K562 (cell line): ENCODE measurements at regions not wholly inside any gene's neighbourhood (a gene's known extent, or its start where the extent isn't known, plus 50 kb on each side); places are given as distances from the start of the nearest gene placed in this dataset.

ENCODE experiments used
- ATAC-seq: fragments of 200-7000 bp; cut with Tn5 transposase; 3 replicates; pipeline ENCODE4 v1.9.1; 2020; ENCODE audit warnings: moderate library complexity
- BruUV-seq: library from RNA; stranded (reverse); fragments of 400-500 nt; replicated peaks from 2 replicates; lab custom pipeline; 2021; lab: Mats Ljungman, UMichigan
- CTCF ChIA-PET: fragments of 300-600 bp; formaldehyde crosslinking; extraction: SDS; loops from one replicate; lab custom pipeline; 2021; ENCODE audit warnings: low intra/inter-chr PET ratio; lab: Yijun Ruan, JAX
- POLR2A ChIA-PET: fragments of 300-600, 350-650 bp; sonication (Branson Sonifier 250); formaldehyde crosslinking; extraction: SDS; loops from one replicate; lab custom pipeline; 2021; ENCODE audit warnings: antibody characterized with exemption, inconsistent platforms; lab: Yijun Ruan, JAX
- DNase-seq, 4 experiments: peaks; one replicate each; pipeline versions ENCODE4 v3.0.0 to v3.0.0-alpha.2; 2011 to 2018; ENCODE audit warnings: low spot score in 3 of 4, mixed read lengths in 3 of 4; ENCODE audit errors: extremely low read depth in 1 of 4
- FAIRE-seq: peaks from 2 replicates; lab custom pipeline; 2011; peaks lifted over from hg19 to GRCh38; lab: Jason Lieb, UNC
- H2AFZ ChIP-seq: 2 replicates; pipeline ENCODE4 v1.6.0; 2011; ENCODE audit warnings: low read depth, low read length, control low read depth, inconsistent platforms
- H3K27ac ChIP-seq: fragments of 200-600 bp; 3 replicates; pipeline ENCODE4 v1.8.0; 2011; ENCODE audit warnings: low read depth, mild to moderate bottlenecking, control low read depth, inconsistent platforms, low read length, moderate library complexity, mixed read lengths; ENCODE audit errors: extremely low read depth
- H3K27me3 ChIP-seq, 2 experiments: fragments of 300-600 bp in 1 of 2; 2 replicates in 1 of 2; 3 replicates in 1 of 2; pipeline versions ENCODE4 v1.6.0 to v1.8.0; 2011; ENCODE audit warnings: inconsistent platforms in 2 of 2, low read length in 2 of 2, mild to moderate bottlenecking in 1 of 2, mixed read lengths in 1 of 2, moderate library complexity in 1 of 2; ENCODE audit not compliant: control insufficient read depth in 2 of 2, insufficient read depth in 2 of 2
- H3K36me3 ChIP-seq: fragments of 300-600 bp; 3 replicates; pipeline ENCODE4 v1.8.0; 2011; ENCODE audit warnings: mild to moderate bottlenecking, low read length, inconsistent platforms; ENCODE audit not compliant: control insufficient read depth, insufficient read depth
- H3K4me1 ChIP-seq, 2 experiments: fragments of 200-600 bp in 1 of 2; replicated peaks in 1 of 2; 2 replicates in 1 of 2; 3 replicates in 1 of 2; pipeline versions ENCODE4 v1.5.1 to v1.8.0; 2011; ENCODE audit warnings: inconsistent platforms in 2 of 2, low read length in 2 of 2, mild to moderate bottlenecking in 1 of 2, mixed read lengths in 1 of 2, moderate library complexity in 1 of 2; ENCODE audit not compliant: control insufficient read depth in 2 of 2, insufficient read depth in 2 of 2
- H3K4me2 ChIP-seq: 2 replicates; pipeline ENCODE4 v1.6.1; 2011; ENCODE audit warnings: low read length, control low read depth, inconsistent platforms, mixed read lengths; ENCODE audit not compliant: insufficient read depth
- H3K4me3 ChIP-seq: fragments of 200-600 bp; sonication (generic), shearing (Covaris generic); 2 replicates; pipeline ENCODE4 v1.5.1; 2016; ENCODE audit warnings: control low read depth, inconsistent platforms
- H3K79me2 ChIP-seq: fragments of 200-600 bp; 3 replicates; pipeline ENCODE4 v1.8.0; 2011; ENCODE audit warnings: low read length, inconsistent platforms; ENCODE audit not compliant: control insufficient read depth, insufficient read depth
- H3K9ac ChIP-seq, 2 experiments: 2 replicates each; pipeline versions ENCODE4 v1.6.0 to v1.6.1; 2011; ENCODE audit warnings: low read depth in 2 of 2, low read length in 2 of 2, control low read depth in 1 of 2, inconsistent platforms in 1 of 2, mild to moderate bottlenecking in 1 of 2, mixed read lengths in 1 of 2; ENCODE audit not compliant: insufficient read depth in 1 of 2
- H3K9me1 ChIP-seq: one replicate; pipeline ENCODE4 v1.6.0; 2011; ENCODE audit warnings: inconsistent platforms, mild to moderate bottlenecking, low read length, moderate library complexity; ENCODE audit not compliant: control insufficient read depth, insufficient read depth
- H3K9me3 ChIP-seq: replicated peaks from 2 replicates; pipeline ENCODE4 v1.5.1; 2011; ENCODE audit warnings: low read depth, low read length, inconsistent platforms; ENCODE audit not compliant: control insufficient read depth, insufficient read depth
- H4K20me1 ChIP-seq: replicated peaks from 2 replicates; pipeline ENCODE4 v1.6.1; 2011; ENCODE audit warnings: low read length, inconsistent platforms, mixed read lengths; ENCODE audit not compliant: control insufficient read depth, insufficient read depth
- ARID1B ChIP-seq: fragments of 450-650 bp; IDR thresholded peaks from 2 replicates; pipeline ENCODE4 v1.6.1; 2016; ENCODE audit warnings: antibody characterized with exemption, mild to moderate bottlenecking, inconsistent platforms
- ARID2 ChIP-seq: fragments of 450-650 bp; IDR thresholded peaks from 2 replicates; pipeline ENCODE4 v1.6.1; 2017; ENCODE audit warnings: antibody characterized with exemption, mild to moderate bottlenecking
- CXXC5 ChIP-seq: fragments of 250-450 bp; sonication (Bioruptor Pico); IDR thresholded peaks from 2 replicates; pipeline ENCODE4 v1.8.0; 2022; ENCODE audit warnings: inconsistent platforms, mild to moderate bottlenecking, moderate library complexity
- GATA2 ChIP-seq: sonication (generic); formaldehyde crosslinking; IDR thresholded peaks from 2 replicates; pipeline ENCODE4 v1.4.0; 2020; ENCODE audit warnings: mild to moderate bottlenecking, missing genetic modification reagents
- GATAD2A ChIP-seq: fragments of 450-650 bp; IDR thresholded peaks from 2 replicates; pipeline ENCODE4 v1.6.1; 2017
- HNRNPH1 ChIP-seq: fragments of 200-400 bp; formaldehyde crosslinking; optimal IDR thresholded peaks from 2 replicates; pipeline ENCODE3; 2017; ENCODE audit warnings: low read depth, mild to moderate bottlenecking, low read length, moderate library complexity
- KLF6 ChIP-seq: fragments of 250-450 bp; sonication (Bioruptor Pico); IDR thresholded peaks from 2 replicates; pipeline ENCODE4 v1.4.0; 2020; ENCODE audit warnings: mild to moderate bottlenecking, moderate library complexity, borderline replicate concordance
- MTA3 ChIP-seq: fragments of 450-650 bp; formaldehyde crosslinking; IDR thresholded peaks from 2 replicates; pipeline ENCODE4 v1.6.1; 2017; ENCODE audit warnings: mild to moderate bottlenecking, borderline replicate concordance
- NFXL1 ChIP-seq: fragments of 450-650 bp; formaldehyde crosslinking; IDR thresholded peaks from 2 replicates; pipeline ENCODE4 v1.4.0; 2021; ENCODE audit warnings: mild to moderate bottlenecking
- NR3C1 ChIP-seq: sonication (generic); formaldehyde crosslinking; IDR thresholded peaks from 2 replicates; pipeline ENCODE4 v1.8.1; 2022; ENCODE audit warnings: missing genetic modification reagents
- NR4A1 ChIP-seq, 2 experiments: fragments of 250-450 bp in 1 of 2; fragments of 450-650 bp in 1 of 2; sonication (Bioruptor Pico) in 1 of 2; IDR thresholded peaks; 2 replicates each; pipeline versions ENCODE4 v1.4.0 to v1.6.1; 2016 to 2020; ENCODE audit warnings: mild to moderate bottlenecking in 2 of 2, missing compliant biosample characterization in 1 of 2, missing genetic modification characterization in 1 of 2, moderate library complexity in 1 of 2
- RBM17 ChIP-seq: fragments of 200-400 bp; formaldehyde crosslinking; IDR thresholded peaks from 2 replicates; pipeline ENCODE4 v1.6.1; 2017; ENCODE audit warnings: low read depth, mild to moderate bottlenecking, low read length, borderline replicate concordance
- SMAD2 ChIP-seq: fragments of 150-350 bp; IDR thresholded peaks from 2 replicates; pipeline ENCODE4 v1.6.1; 2014; ENCODE audit warnings: low read depth, mild to moderate bottlenecking, low read length
- STAG1 ChIP-seq: sonication (generic); formaldehyde crosslinking; IDR thresholded peaks from 2 replicates; pipeline ENCODE4 v1.5.0; 2020; ENCODE audit warnings: missing genetic modification reagents, borderline replicate concordance
- XRCC3 ChIP-seq: fragments of 450-650 bp; IDR thresholded peaks from 2 replicates; pipeline ENCODE4 v1.6.1; 2017; ENCODE audit warnings: mild to moderate bottlenecking, moderate library complexity
- ZC3H11A ChIP-seq: IDR thresholded peaks from 2 replicates; pipeline ENCODE4 v1.6.1; 2012; ENCODE audit warnings: low read depth, low read length, improper control_type of control experiment
- ZFP36 ChIP-seq: fragments of 150-350 bp; IDR thresholded peaks from 2 replicates; pipeline ENCODE4 v1.6.1; 2018; ENCODE audit warnings: low read length, low read depth; ENCODE audit not compliant: partially characterized antibody
- ZNF316 ChIP-seq: fragments of 450-650 bp; IDR thresholded peaks from 2 replicates; pipeline ENCODE4 v1.6.1; 2016
- WGBS: fragments of 100-300 bp; shearing (Covaris generic); methylation state at CpG from one replicate; pipeline ENCODE4 v1.1.6; 2016; ENCODE audit warnings: low coverage, mixed read lengths; ENCODE audit not compliant: insufficient coverage; ENCODE audit errors: missing lambda C conversion rate; 5-methylcytosine and 5-hydroxymethylcytosine counted together
- in situ Hi-C: fragments of 300-500 bp; cut with MboI; formaldehyde crosslinking; loops from 4 replicates; pipeline ENCODE4 v1.15.0; 2018; ENCODE audit warnings: inconsistent platforms, mixed read lengths
- intact Hi-C: fragments of 100-400 bp; cut with micrococcal nuclease; formaldehyde crosslinking; loops from 2 replicates; pipeline ENCODE4 v1.14.2; 2022
- TF ChIP-seq, protein P1 (sequence below), 3 experiments: fragments of 200-800 bp in 1 of 3; fragments of 250-450 bp in 1 of 3; fragments of 450-650 bp in 1 of 3; sonication (Bioruptor Pico) in 1 of 3; sonication (Bioruptor generic) in 1 of 3; formaldehyde crosslinking in 1 of 3; IDR thresholded peaks; 2 replicates each; pipeline versions ENCODE4 v1.6.1 to v1.8.0; 2016 to 2022; ENCODE audit warnings: mild to moderate bottlenecking in 2 of 3, missing genetic modification characterization in 2 of 3, missing compliant biosample characterization in 1 of 3, moderate library complexity in 1 of 3
- TF ChIP-seq, protein P2 (sequence below): fragments of 450-650 bp; IDR thresholded peaks from 2 replicates; pipeline ENCODE4 v1.6.1; 2016; ENCODE audit warnings: borderline replicate concordance

DNA sequence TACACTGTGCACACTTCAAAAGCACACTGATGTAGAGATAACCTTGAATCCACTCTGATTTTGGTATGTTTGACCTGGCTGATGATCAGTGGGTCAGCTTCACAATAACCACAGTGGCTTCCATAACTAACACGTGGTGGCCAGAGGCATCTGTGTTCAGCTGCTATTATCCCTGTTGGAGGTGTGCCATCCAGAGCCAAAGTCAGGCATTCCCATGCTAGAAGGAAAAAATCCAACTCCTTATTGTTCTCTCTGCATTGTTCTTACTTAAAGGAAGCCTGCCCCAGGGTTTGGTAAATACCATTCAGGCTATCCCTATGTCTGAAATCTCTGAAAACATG, 127.3 kb upstream of the MON1B start (continued):
- TF ChIP-seq, protein P1, sequence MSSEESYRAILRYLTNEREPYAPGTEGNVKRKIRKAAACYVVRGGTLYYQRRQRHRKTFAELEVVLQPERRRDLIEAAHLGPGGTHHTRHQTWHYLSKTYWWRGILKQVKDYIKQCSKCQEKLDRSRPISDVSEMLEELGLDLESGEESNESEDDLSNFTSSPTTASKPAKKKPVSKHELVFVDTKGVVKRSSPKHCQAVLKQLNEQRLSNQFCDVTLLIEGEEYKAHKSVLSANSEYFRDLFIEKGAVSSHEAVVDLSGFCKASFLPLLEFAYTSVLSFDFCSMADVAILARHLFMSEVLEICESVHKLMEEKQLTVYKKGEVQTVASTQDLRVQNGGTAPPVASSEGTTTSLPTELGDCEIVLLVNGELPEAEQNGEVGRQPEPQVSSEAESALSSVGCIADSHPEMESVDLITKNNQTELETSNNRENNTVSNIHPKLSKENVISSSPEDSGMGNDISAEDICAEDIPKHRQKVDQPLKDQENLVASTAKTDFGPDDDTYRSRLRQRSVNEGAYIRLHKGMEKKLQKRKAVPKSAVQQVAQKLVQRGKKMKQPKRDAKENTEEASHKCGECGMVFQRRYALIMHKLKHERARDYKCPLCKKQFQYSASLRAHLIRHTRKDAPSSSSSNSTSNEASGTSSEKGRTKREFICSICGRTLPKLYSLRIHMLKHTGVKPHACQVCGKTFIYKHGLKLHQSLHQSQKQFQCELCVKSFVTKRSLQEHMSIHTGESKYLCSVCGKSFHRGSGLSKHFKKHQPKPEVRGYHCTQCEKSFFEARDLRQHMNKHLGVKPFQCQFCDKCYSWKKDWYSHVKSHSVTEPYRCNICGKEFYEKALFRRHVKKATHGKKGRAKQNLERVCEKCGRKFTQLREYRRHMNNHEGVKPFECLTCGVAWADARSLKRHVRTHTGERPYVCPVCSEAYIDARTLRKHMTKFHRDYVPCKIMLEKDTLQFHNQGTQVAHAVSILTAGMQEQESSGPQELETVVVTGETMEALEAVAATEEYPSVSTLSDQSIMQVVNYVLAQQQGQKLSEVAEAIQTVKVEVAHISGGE (CRISPR knock-in tag; IDR thresholded peaks at IDR 0.05) = no peak
- no peak for TF ChIP-seq STAG1
- TF ChIP-seq SMAD2 = no peak
- TF ChIP-seq ARID1B = no peak
- no peak for TF ChIP-seq NFXL1

DNA sequence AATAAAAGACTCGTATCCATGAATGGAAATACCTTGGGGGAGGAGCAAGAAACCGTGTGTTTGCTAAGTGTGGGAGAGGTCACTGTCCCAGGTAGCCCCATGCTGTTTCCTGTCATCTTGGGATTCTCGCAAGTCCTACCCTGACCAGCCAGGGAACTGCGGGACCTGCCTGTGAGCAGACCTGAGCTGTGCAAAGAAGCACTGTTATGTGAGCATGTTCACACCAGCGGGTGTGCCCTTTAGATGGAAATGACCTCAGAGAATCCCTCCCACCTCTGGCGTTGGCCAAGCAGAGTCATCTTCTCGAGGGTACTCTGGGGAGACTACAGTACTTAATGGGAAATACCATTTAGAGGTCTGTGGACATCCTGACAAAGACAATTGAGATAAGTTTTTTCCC, 127.0 kb upstream of the MON1B start:
- in situ Hi-C loops = no loop called here
- BruUV-seq = no TSS peak
- no peak overlapping the region for H3K27ac ChIP-seq
- no peak overlapping the region for H3K4me2 ChIP-seq
- H3K27me3 ChIP-seq = no peaks in the 10 kb centered on the region
- H3K79me2 ChIP-seq = no peaks in the 10 kb centered on the region
- ChIA-PET CTCF (no interaction called here), POLR2A (no interaction called here)
- H3K9me1 ChIP-seq = no peaks in the 10 kb centered on the region
- no peak for ATAC-seq
- intact Hi-C loops = no loop called here
- no peak for DNase-seq
- no peaks in the 10 kb centered on the region for H3K4me1 ChIP-seq
- H3K9ac ChIP-seq = no peak overlapping the region
- FAIRE-seq = no peak
- H3K9me3 ChIP-seq = no peaks in the 10 kb centered on the region
- no peaks in the 10 kb centered on the region for H4K20me1 ChIP-seq
- H2AFZ ChIP-seq = no peak overlapping the region
- WGBS = 2% methylated on average over 7 of the region's 7 CpGs
- H3K36me3 ChIP-seq = no peaks in the 10 kb centered on the region
- H3K4me3 ChIP-seq = no peak overlapping the region
- TF ChIP-seq ZFP36 (no peak), XRCC3 (no peak), ZNF316 (no peak), CXXC5 (CRISPR knock-in tag) (no peak), RBM17 (no peak), MTA3 (no peak), ARID2 (no peak), NR3C1 (CRISPR knock-in tag) (no peak), NR4A1 (CRISPR knock-in tag; IDR thresholded peaks at IDR 0.05) (no peak), NR4A1 (tag; IDR thresholded peaks at IDR 0.05) (no peak), KLF6 (CRISPR knock-in tag) (no peak), ZC3H11A (no peak), GATA2 (no peak), HNRNPH1 (no peak), GATAD2A (no peak)
- TF ChIP-seq, protein P2, sequence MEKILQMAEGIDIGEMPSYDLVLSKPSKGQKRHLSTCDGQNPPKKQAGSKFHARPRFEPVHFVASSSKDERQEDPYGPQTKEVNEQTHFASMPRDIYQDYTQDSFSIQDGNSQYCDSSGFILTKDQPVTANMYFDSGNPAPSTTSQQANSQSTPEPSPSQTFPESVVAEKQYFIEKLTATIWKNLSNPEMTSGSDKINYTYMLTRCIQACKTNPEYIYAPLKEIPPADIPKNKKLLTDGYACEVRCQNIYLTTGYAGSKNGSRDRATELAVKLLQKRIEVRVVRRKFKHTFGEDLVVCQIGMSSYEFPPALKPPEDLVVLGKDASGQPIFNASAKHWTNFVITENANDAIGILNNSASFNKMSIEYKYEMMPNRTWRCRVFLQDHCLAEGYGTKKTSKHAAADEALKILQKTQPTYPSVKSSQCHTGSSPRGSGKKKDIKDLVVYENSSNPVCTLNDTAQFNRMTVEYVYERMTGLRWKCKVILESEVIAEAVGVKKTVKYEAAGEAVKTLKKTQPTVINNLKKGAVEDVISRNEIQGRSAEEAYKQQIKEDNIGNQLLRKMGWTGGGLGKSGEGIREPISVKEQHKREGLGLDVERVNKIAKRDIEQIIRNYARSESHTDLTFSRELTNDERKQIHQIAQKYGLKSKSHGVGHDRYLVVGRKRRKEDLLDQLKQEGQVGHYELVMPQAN = no peak
